Posterior vena cava (tissue), 2 donors: ENCODE measurements at regions not wholly inside any gene's neighbourhood (a gene's known extent, or its start where the extent isn't known, plus 50 kb on each side); places are given as distances from the start of the nearest gene placed in this dataset.
A peak's percentile ranks its signal among the peaks of the same experiment; 100 is the strongest.

Experiments
- DNase-seq: peaks from one replicate; pipeline ENCODE4 v3.0.0-alpha.2; 2020; ENCODE audit warnings: low spot score
- intact Hi-C, 2 donors: fragments of 100-400 bp; cut with DNase I; formaldehyde crosslinking; loops; one replicate each; pipeline versions ENCODE4 v1.14.1 to v1.14.2; 2022 to 2023
- donor health status: DM: yes; HTN: yes; CAD: no.
- donor health status: DM: yes; HTN: yes; CAD: no.

DNA sequence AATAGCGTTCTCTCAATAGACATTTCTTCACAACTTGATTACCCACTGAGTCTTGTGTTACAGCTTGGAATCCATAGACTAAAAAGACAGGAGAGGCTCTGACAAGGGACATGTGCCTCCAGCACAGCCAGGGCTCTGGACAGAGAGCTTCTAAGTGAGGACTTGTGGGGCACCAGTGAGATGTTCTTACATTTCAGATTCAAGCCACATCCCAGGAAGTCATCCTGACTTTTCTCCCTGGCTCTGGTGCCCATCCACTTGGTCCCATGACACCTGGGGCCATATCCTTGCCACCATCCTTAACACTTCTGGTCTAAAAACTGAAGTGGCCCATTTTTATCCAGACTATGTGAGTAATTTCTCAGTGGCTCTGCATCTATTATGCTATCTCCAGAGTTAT is 440.1 kb downstream of the TCERG1L start:
- intact Hi-C loops: no loop called here
- no peak for DNase-seq

DNA sequence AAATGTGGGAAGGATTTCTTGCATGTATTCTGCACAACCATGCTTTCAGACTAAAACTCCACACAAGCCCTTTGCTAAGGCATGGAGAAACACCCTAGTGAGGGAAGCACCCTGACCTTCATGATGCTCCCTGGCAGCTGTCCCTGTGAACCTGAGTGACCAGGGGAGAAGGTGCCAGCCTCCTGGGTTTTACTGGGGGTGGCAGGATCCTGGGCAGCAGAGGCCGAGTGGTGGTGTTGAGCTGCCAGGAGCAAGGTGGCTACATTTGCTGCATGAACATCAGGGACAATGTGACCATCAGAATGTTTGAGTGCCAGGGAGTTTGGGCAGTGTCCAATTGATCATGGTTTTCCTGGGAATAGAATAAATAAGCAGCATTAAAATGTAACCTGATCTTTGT is 437.9 kb downstream of the TCERG1L start:
- intact Hi-C loops: no loop called here
- DNase-seq: peak; percentile 26

DNA sequence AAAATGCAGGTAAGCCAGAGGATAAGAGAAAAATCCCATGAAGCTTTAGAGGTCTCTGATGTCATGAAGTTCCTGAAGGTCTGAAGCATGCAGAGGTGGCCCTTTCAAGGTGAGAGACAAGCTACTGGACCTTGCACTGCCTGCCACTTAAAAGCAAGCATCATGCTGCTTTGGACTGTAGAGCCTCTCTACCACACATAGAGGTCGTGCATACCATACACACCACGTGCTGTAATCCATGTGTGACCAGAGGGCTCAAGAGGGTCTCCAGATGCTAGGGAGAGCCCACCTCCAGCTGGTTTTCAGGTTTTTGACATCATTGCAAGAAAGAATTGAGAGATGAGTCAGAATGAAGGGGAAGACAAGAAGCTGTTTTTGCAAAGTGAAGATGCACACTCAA is 436.4 kb downstream of the TCERG1L start:
- intact Hi-C loops: no loop called here
- DNase-seq: no peak

DNA sequence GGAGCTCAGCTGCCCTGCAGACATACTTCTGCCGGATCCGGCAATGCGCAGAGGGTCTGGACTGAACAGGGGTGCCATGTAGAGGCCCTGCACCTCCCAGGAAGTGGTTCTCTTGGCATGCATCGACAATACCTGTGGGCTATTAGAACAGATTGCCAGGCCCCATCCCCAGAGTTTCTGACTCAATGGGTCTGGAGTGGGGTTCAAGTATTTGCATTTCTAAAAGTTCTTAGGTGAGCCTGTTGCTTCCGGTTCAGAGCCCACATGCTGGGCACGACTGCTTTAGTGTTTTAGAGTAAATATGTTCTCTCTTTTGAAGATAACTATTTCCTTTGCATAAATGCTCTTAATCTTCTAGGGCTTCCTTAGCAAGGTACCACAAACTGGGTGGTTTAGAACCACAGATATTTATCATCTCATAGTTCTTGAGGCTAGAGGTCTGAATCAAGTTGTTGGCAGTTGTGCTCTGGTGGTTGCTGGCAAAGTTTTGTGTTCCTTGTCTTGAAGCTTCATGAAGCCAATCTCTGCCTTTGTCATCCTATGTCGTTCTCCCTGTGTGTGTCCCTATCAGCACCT is 435.5 kb downstream of the TCERG1L start:
- intact Hi-C loops: no loop called here
- DNase-seq: peak; percentile 26

DNA sequence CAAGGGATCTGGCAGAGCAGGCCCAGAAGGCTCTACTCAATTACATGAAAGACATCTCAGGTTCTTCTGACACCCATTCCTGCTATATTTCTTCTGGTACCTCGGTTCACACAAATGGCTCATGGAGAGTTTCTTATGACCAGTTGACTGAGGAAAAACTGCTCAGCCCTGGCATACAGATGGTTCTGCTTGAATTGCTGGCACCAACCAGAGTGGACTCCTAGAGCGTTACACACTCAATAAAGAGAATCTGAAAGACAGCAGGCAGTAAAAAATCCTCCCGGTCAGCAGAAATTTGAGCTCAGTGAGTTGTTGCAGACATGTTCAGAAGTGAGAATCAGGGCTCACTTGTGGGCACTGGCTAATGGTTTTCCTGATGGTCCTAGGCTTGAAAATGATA is 434.4 kb downstream of the TCERG1L start:
- intact Hi-C loops: no loop called here
- no peak for DNase-seq

DNA sequence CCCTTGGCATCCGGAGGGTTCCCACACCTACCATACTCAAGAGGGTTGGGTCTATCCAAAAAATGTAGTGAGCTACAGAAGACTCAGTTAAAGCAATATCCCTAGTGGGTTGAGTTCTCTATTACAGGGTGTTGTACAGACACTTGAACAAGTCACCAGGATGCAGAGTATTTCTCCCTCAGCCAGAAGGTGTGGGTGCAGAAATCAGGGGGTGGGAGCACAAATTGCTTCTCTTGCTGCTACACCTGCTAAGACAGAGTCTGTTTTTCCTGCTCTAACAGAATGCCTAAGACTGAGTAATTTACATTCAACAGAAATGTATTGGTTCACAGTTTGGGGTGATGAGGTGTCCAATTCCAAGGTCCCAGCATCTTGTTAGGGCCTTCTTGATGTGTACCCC is 433.4 kb downstream of the TCERG1L start:
- intact Hi-C loops: no loop called here
- DNase-seq: no peak

DNA sequence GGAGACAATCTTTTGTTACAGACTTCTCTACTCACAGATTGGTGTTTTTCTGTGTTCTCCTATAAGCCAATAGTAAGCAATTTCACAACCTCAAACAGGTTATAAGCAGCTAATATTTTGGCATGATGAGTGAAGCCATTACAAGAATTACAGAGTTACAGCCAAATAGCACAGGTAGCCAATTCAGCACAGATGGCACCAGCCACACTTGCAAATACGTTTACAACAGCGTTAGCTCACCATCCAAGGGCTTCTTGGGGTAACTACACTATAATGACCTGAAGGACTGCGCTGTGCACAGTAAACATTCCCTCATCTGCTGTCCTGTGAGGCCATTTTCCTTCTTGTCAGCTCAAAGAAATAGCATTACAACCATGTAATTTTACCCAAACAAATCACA is 428.6 kb downstream of the TCERG1L start:
- DNase-seq: peak; percentile 3
- intact Hi-C loops: no loop called here

DNA sequence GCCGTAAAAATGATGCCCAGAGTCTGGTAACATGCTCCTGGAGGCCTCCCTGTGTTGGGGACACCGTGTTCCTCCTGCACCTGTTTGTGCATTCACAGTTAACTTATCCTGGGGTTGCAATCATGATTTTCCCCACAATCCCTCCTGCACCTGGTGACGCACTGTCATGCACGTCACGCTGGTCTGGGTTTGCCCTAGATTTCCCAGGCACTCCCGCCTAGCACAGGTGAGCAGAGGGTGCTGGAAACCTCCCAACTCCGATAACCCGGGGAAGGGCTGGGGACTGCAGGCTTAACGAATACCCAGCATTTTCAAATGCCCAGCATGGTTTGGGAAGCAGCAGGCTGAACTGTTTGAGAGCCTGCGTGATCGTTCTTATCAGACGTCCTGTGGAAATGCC is 427.1 kb downstream of the TCERG1L start:
- intact Hi-C loops: no loop called here
- DNase-seq: no peak

DNA sequence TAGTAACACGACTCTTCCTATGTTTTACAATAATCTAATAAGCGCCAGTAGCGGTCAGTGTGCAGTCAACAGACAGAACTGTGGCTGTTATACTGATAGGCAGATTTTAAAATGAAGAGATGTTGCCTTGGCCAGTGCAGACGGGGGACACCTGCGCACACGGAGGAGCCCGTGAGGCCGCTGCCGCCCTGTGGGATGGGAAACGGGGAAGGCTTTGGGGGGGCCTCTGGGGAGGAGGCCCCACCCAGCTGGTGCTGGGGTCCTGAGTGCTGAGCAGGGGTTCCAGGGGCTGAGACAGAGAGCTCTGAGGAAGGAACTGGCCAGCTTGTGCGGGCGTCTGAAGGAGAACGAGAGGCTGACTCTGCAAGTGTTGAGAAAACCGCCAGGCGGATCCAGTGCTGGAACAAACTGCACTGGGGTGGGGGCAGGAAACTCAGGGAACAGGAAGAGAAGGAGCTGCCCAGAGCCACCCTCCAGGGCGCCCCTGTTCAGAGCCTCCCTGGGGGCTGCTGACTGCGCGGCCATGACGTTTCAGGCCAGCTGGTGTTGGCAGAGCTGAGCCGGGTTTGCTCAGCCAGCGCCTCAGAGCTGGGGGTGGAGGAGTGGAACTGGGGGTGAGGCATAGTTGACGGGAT is 426.4 kb downstream of the TCERG1L start:
- DNase-seq: no peak

DNA sequence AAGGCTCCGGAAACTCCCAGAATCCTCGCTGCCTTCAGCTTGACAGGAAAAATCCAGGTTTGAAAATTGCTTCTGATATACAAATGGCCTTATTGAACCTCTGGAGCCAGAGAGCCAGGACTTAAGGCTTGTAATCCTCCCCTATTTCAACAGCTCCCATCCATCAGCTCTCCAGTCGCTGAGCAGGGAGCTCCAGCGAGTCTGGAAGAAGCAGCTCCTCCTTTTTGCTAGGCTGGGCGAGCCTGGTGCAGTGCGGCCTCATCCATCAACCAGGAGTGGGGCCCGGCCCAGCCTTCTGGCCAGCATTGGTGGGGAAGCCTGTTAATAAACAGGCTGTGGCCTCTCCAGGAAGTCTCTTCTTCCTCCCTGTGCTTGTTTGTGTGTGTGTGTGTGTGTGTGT is 424.4 kb downstream of the TCERG1L start:
- DNase-seq: no peak
- intact Hi-C loops: no loop called here

More for the DNA sequence above, 426.4 kb downstream of the TCERG1L start:
- intact Hi-C loops: no loop called here

DNA sequence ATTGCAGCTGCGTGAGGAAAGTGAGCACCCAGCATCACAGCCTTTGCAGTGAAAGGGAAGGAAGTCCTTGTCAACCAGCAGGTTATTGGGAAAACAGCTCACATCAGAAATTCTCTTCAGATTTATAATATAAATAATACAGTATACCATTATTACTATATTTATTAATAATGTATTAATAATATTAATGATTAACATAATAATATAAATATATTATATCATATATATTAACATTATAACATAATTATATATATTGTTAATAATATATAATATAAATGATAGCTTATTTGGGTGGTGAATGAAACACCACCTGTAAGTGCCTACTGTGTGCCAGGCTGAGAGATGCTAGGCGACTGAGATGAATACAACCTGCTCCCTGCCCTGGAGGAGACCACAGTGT is 423.0 kb downstream of the TCERG1L start:
- intact Hi-C loops: no loop called here
- no peak for DNase-seq

DNA sequence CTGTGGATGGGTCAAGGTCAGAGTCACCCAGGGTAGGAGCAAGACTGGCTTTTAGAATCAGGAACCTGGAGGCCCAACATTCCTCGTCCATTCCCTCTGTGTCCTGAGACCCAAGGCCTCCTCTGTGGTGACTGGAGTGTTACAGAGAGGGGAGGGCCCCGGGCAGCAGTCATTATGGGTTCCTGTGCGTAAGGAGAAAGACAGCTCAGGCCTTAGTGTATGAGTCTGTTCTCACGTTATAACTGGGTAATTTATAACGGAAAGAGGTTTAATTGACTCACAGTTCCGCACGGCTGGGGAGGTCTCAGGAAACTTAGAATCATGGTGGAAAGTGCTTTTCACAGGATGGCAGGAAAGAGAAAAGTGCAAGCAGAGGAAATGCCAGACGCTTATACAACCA is 422.3 kb downstream of the TCERG1L start:
- intact Hi-C loops: no loop called here
- no peak for DNase-seq

DNA sequence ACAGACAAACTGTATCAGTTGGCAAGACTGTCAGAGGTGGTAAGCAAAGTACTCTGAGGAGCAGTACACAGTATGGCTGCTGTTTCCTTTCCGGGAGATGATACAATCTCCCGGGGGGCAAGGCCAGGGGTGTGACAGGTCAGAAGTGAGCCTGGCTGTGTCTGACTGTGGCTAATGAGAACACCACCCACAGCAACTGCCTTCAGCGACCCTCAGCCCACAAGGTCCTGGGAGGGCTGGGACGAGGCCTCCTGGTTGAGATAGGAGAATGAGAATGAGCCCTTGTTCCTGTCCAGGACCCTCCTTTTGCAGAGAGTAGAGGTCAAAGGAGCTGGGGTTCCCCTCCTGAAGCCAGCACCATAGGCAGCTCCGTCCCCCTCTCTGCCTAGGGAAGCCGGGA is 421.7 kb downstream of the TCERG1L start:
- no peak for DNase-seq
- intact Hi-C loops: loop anchor here in 1 of 2 donors (2.0 kb wide), 1 partner anchor 847 kb away; no protein-coding TSS in a partner anchor

DNA sequence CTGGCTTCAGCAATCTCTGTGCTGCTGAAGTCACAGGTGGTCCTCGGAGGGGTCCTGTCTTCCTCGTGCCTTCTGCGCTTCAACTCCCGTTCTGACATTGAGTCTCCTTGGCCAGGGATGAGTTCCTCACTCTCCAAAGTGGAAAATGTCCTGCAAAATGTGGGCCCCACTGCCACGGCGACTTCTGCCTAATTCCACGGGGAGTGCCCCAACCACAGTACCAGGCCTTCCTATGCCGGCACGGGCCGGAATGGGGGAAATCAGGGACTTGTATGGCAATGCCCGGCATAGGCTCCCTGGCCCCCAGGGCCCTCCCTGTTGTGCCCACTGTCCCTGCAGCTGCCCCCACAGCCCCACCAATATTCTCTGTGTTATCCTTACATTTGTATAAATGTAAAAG is 420.5 kb downstream of the TCERG1L start:
- intact Hi-C loops: loop anchor here in 1 of 2 donors (2.0 kb wide), 1 partner anchor 846 kb away; no protein-coding TSS in a partner anchor
- no peak for DNase-seq

DNA sequence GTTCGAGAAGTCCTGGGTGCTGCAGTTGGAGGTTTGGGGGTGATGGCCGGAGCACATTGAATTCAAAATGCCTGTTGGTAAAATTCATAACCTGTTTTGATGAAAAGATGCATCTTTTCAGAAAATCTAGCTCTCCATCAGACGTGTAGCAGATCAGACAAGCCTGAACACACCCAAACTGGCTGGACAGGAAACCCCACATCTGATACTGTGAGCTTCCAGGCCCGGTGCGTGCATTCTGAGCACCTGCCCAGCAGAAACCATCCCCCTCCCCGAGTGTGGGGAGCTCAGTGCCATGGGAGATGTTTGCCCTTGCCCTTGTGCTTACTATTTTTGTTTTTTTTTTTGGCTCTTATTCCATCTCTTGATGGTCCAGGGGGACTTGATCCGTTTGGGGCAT is 417.1 kb downstream of the TCERG1L start:
- DNase-seq: no peak
- intact Hi-C loops: no loop called here

DNA sequence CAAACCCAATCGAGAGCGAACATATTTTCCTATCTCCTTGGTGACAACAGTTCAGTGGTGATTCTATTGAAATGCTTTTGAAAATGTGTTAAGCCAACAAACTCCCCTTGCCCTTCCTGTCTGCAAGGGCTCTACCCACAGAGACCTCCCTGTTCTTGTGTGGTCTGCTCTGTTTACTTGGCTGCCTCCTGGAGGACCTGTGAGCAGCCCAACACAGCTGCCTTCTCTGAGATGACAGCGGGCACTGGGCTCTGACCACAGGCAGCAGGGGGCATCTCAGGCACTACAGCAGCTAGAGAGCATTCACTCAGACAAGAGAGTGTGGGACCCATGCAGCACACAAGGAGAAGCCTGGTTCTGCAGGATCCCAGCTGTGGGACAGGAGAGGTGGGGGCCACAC is 416.4 kb downstream of the TCERG1L start:
- intact Hi-C loops: no loop called here
- DNase-seq: no peak

DNA sequence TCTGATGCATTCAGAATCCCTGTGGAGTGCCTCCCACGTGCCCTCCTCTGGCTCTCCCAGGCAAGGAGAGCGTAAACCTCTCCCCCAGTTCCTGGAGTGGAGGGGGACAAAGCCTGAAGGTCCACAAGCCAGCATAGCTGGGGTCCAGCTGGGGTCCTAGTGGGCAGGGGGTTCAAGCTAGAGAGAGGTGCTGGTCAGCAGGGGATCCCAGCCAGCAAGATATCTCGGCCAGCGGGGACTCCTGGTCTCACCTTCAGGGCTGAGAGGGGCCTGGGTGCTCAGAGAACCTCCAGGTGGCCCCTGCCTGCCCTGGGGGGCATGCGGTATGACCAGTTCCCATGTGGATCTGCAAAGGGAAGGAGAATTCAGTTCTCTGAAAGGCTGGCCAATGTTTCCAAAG is 413.7 kb downstream of the TCERG1L start:
- no peak for DNase-seq
- intact Hi-C loops: no loop called here

DNA sequence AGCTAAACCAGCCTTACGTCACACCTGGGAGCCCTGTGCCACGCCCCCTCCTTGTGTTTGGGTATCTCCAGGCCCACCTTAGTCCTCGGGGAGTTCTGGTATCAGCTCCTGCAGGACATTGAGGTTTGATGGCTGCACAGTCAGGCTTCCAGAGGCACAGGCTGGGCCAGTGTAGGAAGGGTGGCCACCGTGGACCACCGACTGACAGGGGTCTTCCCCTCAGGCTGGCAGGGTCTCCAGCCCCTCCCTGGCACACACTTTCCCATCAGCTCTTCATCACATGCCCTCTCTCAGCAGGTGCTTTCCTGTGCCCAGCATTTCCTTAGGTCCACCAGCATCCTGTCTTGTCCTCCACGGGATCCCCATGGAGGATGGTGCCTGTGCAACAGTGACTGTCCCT is 413.1 kb downstream of the TCERG1L start:
- intact Hi-C loops: no loop called here

DNA sequence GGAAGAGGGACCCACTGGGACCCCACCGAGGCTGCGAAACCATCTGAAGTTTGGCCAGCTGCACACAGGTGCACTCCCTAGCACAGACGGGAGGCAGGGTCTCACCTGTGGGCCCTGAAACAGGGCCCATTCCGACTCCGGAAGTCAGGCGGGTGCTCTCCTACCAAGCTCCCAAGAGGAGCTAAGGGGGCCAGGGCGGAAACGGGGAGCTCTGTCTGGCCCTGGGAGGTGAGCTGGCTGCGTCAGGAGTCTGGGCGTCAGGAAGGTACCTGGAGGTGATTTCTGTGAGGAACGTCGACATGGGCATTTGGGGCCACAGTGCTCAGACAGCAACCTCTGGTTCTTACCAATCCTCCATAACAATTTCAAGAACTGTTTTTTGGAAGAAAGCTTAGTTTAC is 411.7 kb downstream of the TCERG1L start:
- intact Hi-C loops: loop anchor here in 1 of 2 donors (5.0 kb wide), 1 partner anchor 512 kb away; no protein-coding TSS in a partner anchor
- DNase-seq: no peak

More for the DNA sequence above, 413.1 kb downstream of the TCERG1L start:
- no peak for DNase-seq

DNA sequence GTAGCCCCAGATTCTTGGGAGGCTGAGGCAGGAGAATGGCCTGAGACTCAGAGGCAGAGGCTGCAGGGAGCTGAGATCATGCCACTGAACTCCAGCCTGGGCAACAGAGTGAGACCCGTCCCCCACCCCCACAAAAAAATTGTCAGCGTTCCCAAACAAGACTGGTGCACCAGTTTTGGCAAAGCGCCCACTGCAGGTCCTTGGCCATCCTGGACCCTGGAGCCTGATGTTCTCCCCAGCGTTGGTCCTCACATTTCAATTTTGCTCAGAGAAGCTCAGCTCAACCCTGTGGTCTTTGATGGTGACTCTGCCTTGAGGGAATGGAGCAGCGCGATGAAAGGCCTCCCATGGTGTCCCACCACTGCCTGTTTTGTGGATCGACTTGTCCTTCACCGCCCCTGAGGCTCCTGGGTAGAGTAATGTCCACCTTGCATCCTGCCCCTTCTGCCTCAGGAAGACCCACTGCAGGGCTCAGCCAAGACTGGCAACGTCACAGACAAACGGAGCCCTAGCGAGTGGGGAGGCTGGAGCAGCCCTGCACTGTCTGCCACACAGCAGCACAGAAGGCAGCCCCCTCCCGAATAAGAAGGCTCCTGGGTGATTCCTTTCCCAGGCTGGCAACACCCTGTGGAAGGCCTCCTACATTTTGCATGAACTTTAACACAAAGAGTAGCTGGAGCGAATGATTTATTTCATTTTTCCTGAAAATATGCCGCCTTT is 410.9 kb downstream of the TCERG1L start:
- intact Hi-C loops: loop anchor here in 1 of 2 donors (5.0 kb wide), 1 partner anchor 512 kb away; no protein-coding TSS in a partner anchor
- DNase-seq: no peak
